ENCODE measurements at regions not wholly inside any gene's neighbourhood (a gene's known extent, or its start where the extent isn't known, plus 50 kb on each side); places are given as distances from the start of the nearest gene placed in this dataset.

GRCh38 chr6:154591234-154591633 lies 80.7 kb upstream of the CNKSR3 start:
- TF ChIP-seq GATA3 (IDR thresholded peaks at IDR 0.05; ENCODE audit: low read depth, low read length) (no peak), GATA2 (IDR thresholded peaks at IDR 0.05; ENCODE audit: low read depth, low read length) (no peak)

- no peak for TF ChIP-seq GATA3 (IDR thresholded peaks at IDR 0.05; ENCODE audit: low read depth, low read length)
- no peak for TF ChIP-seq GATA2 (IDR thresholded peaks at IDR 0.05; ENCODE audit: low read depth, low read length)
These were observed 81.8 kb upstream of the CNKSR3 start for GRCh38 chr6:154592199-154592860.

GRCh38 chr6:154593122-154593521 lies 82.6 kb upstream of the CNKSR3 start:
- no peak for TF ChIP-seq GATA3 (IDR thresholded peaks at IDR 0.05; ENCODE audit: low read depth, low read length)
- TF ChIP-seq GATA2 (IDR thresholded peaks at IDR 0.05; ENCODE audit: low read depth, low read length) = no peak

GRCh38 chr6:154594496-154595198 lies 84.2 kb upstream of the CNKSR3 start:
- TF ChIP-seq GATA3 (IDR thresholded peaks at IDR 0.05; ENCODE audit: low read depth, low read length) (no peak), GATA2 (IDR thresholded peaks at IDR 0.05; ENCODE audit: low read depth, low read length) (no peak)

GRCh38 chr6:154595538-154595937 lies 85.1 kb upstream of the CNKSR3 start:
- TF ChIP-seq GATA2 (IDR thresholded peaks at IDR 0.05; ENCODE audit: low read depth, low read length) = no peak
- no peak for TF ChIP-seq GATA3 (IDR thresholded peaks at IDR 0.05; ENCODE audit: low read depth, low read length)

GRCh38 chr6:154596009-154596408 lies 85.5 kb upstream of the CNKSR3 start:
- no peak for TF ChIP-seq GATA3 (IDR thresholded peaks at IDR 0.05; ENCODE audit: low read depth, low read length)
- no peak for TF ChIP-seq GATA2 (IDR thresholded peaks at IDR 0.05; ENCODE audit: low read depth, low read length)

GRCh38 chr6:154596701-154597100 lies 86.2 kb upstream of the CNKSR3 start:
- TF ChIP-seq GATA3 (IDR thresholded peaks at IDR 0.05; ENCODE audit: low read depth, low read length) (no peak), GATA2 (IDR thresholded peaks at IDR 0.05; ENCODE audit: low read depth, low read length) (no peak)

GRCh38 chr6:154598399-154598798 lies 87.9 kb upstream of the CNKSR3 start:
- TF ChIP-seq GATA2 (IDR thresholded peaks at IDR 0.05; ENCODE audit: low read depth, low read length) (no peak), GATA3 (IDR thresholded peaks at IDR 0.05; ENCODE audit: low read depth, low read length) (no peak)

GRCh38 chr6:154602296-154602695 lies 91.8 kb upstream of the CNKSR3 start:
- TF ChIP-seq GATA2 (IDR thresholded peaks at IDR 0.05; ENCODE audit: low read depth, low read length) = no peak
- TF ChIP-seq GATA3 (IDR thresholded peaks at IDR 0.05; ENCODE audit: low read depth, low read length) = no peak

- TF ChIP-seq GATA2 (IDR thresholded peaks at IDR 0.05; ENCODE audit: low read depth, low read length) = no peak
- no peak for TF ChIP-seq GATA3 (IDR thresholded peaks at IDR 0.05; ENCODE audit: low read depth, low read length)
These were observed 92.2 kb upstream of the CNKSR3 start for GRCh38 chr6:154602708-154603107.

- TF ChIP-seq GATA2 (IDR thresholded peaks at IDR 0.05; ENCODE audit: low read depth, low read length) (no peak), GATA3 (IDR thresholded peaks at IDR 0.05; ENCODE audit: low read depth, low read length) (no peak)
These were observed 93.6 kb upstream of the CNKSR3 start for GRCh38 chr6:154604119-154604518.

GRCh38 chr6:154605178-154605881 lies 94.8 kb upstream of the CNKSR3 start:
- TF ChIP-seq GATA3 (IDR thresholded peaks at IDR 0.05; ENCODE audit: low read depth, low read length) (no peak), GATA2 (IDR thresholded peaks at IDR 0.05; ENCODE audit: low read depth, low read length) (no peak)

- TF ChIP-seq GATA3 (IDR thresholded peaks at IDR 0.05; ENCODE audit: low read depth, low read length) = no peak
- TF ChIP-seq GATA2 (IDR thresholded peaks at IDR 0.05; ENCODE audit: low read depth, low read length) = no peak
These were observed 95.4 kb upstream of the CNKSR3 start for GRCh38 chr6:154605882-154606370.

- no peak for TF ChIP-seq GATA3 (IDR thresholded peaks at IDR 0.05; ENCODE audit: low read depth, low read length)
- TF ChIP-seq GATA2 (IDR thresholded peaks at IDR 0.05; ENCODE audit: low read depth, low read length) = no peak
These were observed 96.0 kb upstream of the CNKSR3 start for GRCh38 chr6:154606457-154606856.
